Mesenchymal stem cell (in vitro differentiated cells and primary cell): ENCODE measurements at regions not wholly inside any gene's neighbourhood (a gene's known extent, or its start where the extent isn't known, plus 50 kb on each side); places are given as distances from the start of the nearest gene placed in this dataset.
A peak's percentile ranks its signal among the peaks of the same experiment; 100 is the strongest.

Experiments
- DNase-seq: peaks from one replicate; pipeline ENCODE4 v3.0.0-alpha.2; 2013
- H2AFZ ChIP-seq: one replicate; pipeline ENCODE4 v1.6.1; 2013; ENCODE audit warnings: low read depth, mild to moderate bottlenecking, control low read depth, inconsistent platforms, low read length, moderate library complexity
- H2AK5ac ChIP-seq: 2 replicates; pipeline ENCODE4 v1.6.1; 2013; ENCODE audit warnings: low read length, moderate library complexity, mild to moderate bottlenecking, inconsistent platforms; ENCODE audit not compliant: severe bottlenecking
- H2BK120ac ChIP-seq: one replicate; pipeline ENCODE4 v1.6.1; 2013; ENCODE audit warnings: low read depth, mild to moderate bottlenecking, inconsistent platforms, low read length, moderate library complexity
- H2BK12ac ChIP-seq, 2 experiments: one replicate each; pipeline ENCODE4 v1.6.1; 2013; ENCODE audit warnings: inconsistent platforms in 2 of 2, low read length in 2 of 2, mild to moderate bottlenecking in 2 of 2, moderate library complexity in 2 of 2, control low read depth in 1 of 2
- H2BK15ac ChIP-seq: one replicate; pipeline ENCODE4 v1.6.1; 2013; ENCODE audit warnings: mild to moderate bottlenecking, low read depth, inconsistent platforms; ENCODE audit not compliant: poor library complexity, severe bottlenecking
- H2BK5ac ChIP-seq: 2 replicates; pipeline ENCODE4 v1.6.1; 2013; ENCODE audit warnings: low read depth, mild to moderate bottlenecking, low read length, control low read depth, inconsistent platforms; ENCODE audit not compliant: poor library complexity, severe bottlenecking
- H3K14ac ChIP-seq, 2 experiments: one replicate each; pipeline ENCODE4 v1.6.1; 2013; ENCODE audit warnings: inconsistent platforms in 2 of 2, low read length in 2 of 2, control low read depth in 1 of 2, mild to moderate bottlenecking in 1 of 2, moderate library complexity in 1 of 2
- H3K18ac ChIP-seq, 2 experiments: one replicate each; pipeline ENCODE4 v1.6.1; 2013; ENCODE audit warnings: inconsistent platforms in 2 of 2, low read length in 2 of 2, control low read depth in 1 of 2, low read depth in 1 of 2, mild to moderate bottlenecking in 1 of 2
- H3K23ac ChIP-seq, 2 experiments: one replicate each; pipeline ENCODE4 v1.6.1; 2013; ENCODE audit warnings: inconsistent platforms in 2 of 2, low read length in 2 of 2, mild to moderate bottlenecking in 2 of 2, moderate library complexity in 2 of 2, control low read depth in 1 of 2
- H3K27ac ChIP-seq: 2 replicates; pipeline ENCODE4 v1.5.1; 2013; ENCODE audit warnings: mild to moderate bottlenecking, moderate library complexity, low read length, control low read depth, inconsistent platforms; ENCODE audit not compliant: poor library complexity, severe bottlenecking
- H3K27me3 ChIP-seq, 2 experiments: 2 replicates each; pipeline versions ENCODE4 v1.6.1 to v1.7.0; 2013; ENCODE audit warnings: low read length in 2 of 2, mild to moderate bottlenecking in 2 of 2, moderate library complexity in 2 of 2, control low read depth in 1 of 2, inconsistent platforms in 1 of 2; ENCODE audit not compliant: control insufficient read depth in 1 of 2, insufficient read depth in 1 of 2
- H3K36me3 ChIP-seq, 2 experiments: 2 replicates each; pipeline versions ENCODE4 v1.6.1 to v1.7.0; 2013; ENCODE audit warnings: low read length in 2 of 2, control low read depth in 1 of 2, inconsistent platforms in 1 of 2, low read depth in 1 of 2, mild to moderate bottlenecking in 1 of 2; ENCODE audit not compliant: insufficient read depth in 2 of 2, control insufficient read depth in 1 of 2
- H3K4ac ChIP-seq, 2 experiments: one replicate each; pipeline ENCODE4 v1.6.1; 2013; ENCODE audit warnings: inconsistent platforms in 2 of 2, low read length in 2 of 2, mild to moderate bottlenecking in 2 of 2, moderate library complexity in 2 of 2, control low read depth in 1 of 2, low read depth in 1 of 2
- H3K4me1 ChIP-seq: 2 replicates; pipeline ENCODE4 v1.6.1; 2013; ENCODE audit warnings: low read depth, low read length, control low read depth; ENCODE audit not compliant: control insufficient read depth, insufficient read depth
- H3K4me2 ChIP-seq: 2 replicates; pipeline ENCODE4 v1.6.1; 2013; ENCODE audit warnings: low read length, mild to moderate bottlenecking, inconsistent platforms; ENCODE audit not compliant: poor library complexity, severe bottlenecking
- H3K4me3 ChIP-seq, 2 experiments: 2 replicates each; pipeline versions ENCODE4 v1.5.1 to v1.7.0; 2013; ENCODE audit warnings: low read length in 2 of 2, mild to moderate bottlenecking in 2 of 2, control low read depth in 1 of 2, low read depth in 1 of 2; ENCODE audit not compliant: insufficient read depth in 1 of 2
- H3K79me1 ChIP-seq: replicated peaks from 2 replicates; pipeline ENCODE4 v1.6.1; 2013; ENCODE audit warnings: mild to moderate bottlenecking, control low read depth, low read length, inconsistent platforms; ENCODE audit not compliant: poor library complexity, severe bottlenecking
- H3K9ac ChIP-seq: 2 replicates; pipeline ENCODE4 v1.7.0; 2013; ENCODE audit warnings: mild to moderate bottlenecking, low read length, moderate library complexity
- H3K9me3 ChIP-seq: 2 replicates; pipeline ENCODE4 v1.7.0; 2013; ENCODE audit warnings: mild to moderate bottlenecking, low read length; ENCODE audit not compliant: control insufficient read depth
- H4K8ac ChIP-seq: one replicate; pipeline ENCODE4 v1.6.1; 2013; ENCODE audit warnings: inconsistent platforms, mild to moderate bottlenecking, low read length, moderate library complexity
- H4K91ac ChIP-seq: one replicate; pipeline ENCODE4 v1.6.1; 2013; ENCODE audit warnings: mild to moderate bottlenecking, low read length, inconsistent platforms
- WGBS: methylation state at CpG from one replicate; pipeline ENCODE4 v1.1.7; 2013; ENCODE audit warnings: mixed read lengths; 5-methylcytosine and 5-hydroxymethylcytosine counted together

GRCh38 chr4:15374656-15375055 is 53.2 kb upstream of the C1QTNF7 start:
- Histone ChIP-seq H3K4me1 (peaks cover 2% of the 10 kb centered on the region), H3K9me3 (no peaks in the 10 kb centered on the region), H3K4me2 (no peak overlapping the region), H3K23ac (no peak overlapping the region), H3K79me1 (no peaks in the 10 kb centered on the region), H2BK120ac (no peak overlapping the region), H2BK15ac (peak overlapping the region; percentile 3), H4K8ac (no peak overlapping the region), H2AK5ac (no peak overlapping the region), H3K27ac (no peak overlapping the region), H4K91ac (no peak overlapping the region), H2AFZ (no peak overlapping the region), H3K27me3 (no peaks in the 10 kb centered on the region), H2BK5ac (no peak overlapping the region), H3K36me3 (no peaks in the 10 kb centered on the region), H2BK12ac (no peak overlapping the region), H3K9ac (peak overlapping the region; percentile 90), H3K4ac (no peak overlapping the region), H3K14ac (no peak overlapping the region), H3K4me3 (peak overlapping the region in 1 of 2 experiments; percentile 78), H3K18ac (no peak overlapping the region)
- DNase-seq = no peak
- WGBS = 78% methylated on average over 7 of the region's 8 CpGs

GRCh38 chr4:15375667-15376066 is 52.2 kb upstream of the C1QTNF7 start:
- Histone ChIP-seq H3K4ac (no peak overlapping the region), H3K14ac (no peak overlapping the region), H3K79me1 (no peaks in the 10 kb centered on the region), H2AFZ (no peak overlapping the region), H2BK12ac (no peak overlapping the region), H4K8ac (no peak overlapping the region), H2BK5ac (no peak overlapping the region), H3K18ac (no peak overlapping the region), H2BK15ac (no peak overlapping the region), H3K9me3 (no peaks in the 10 kb centered on the region), H2BK120ac (no peak overlapping the region), H3K27ac (no peak overlapping the region), H4K91ac (no peak overlapping the region), H3K23ac (no peak overlapping the region), H3K27me3 (no peaks in the 10 kb centered on the region), H3K4me2 (no peak overlapping the region), H3K4me3 (no peak overlapping the region), H3K9ac (no peak overlapping the region), H2AK5ac (no peak overlapping the region), H3K4me1 (peaks cover 2% of the 10 kb centered on the region), H3K36me3 (no peaks in the 10 kb centered on the region)
- DNase-seq = no peak
- 72% methylated on average over 3 of the region's 3 CpGs for WGBS

- Histone ChIP-seq H3K27me3 (no peaks in the 10 kb centered on the region), H4K8ac (no peak overlapping the region), H2AK5ac (no peak overlapping the region), H3K4me1 (peaks cover 2% of the 10 kb centered on the region), H3K27ac (no peak overlapping the region), H3K18ac (peak overlapping the region in 1 of 2 experiments; percentile 5), H4K91ac (no peak overlapping the region), H2AFZ (no peak overlapping the region), H3K14ac (no peak overlapping the region), H3K4me3 (no peak overlapping the region), H2BK120ac (no peak overlapping the region), H3K9me3 (no peaks in the 10 kb centered on the region), H2BK5ac (no peak overlapping the region), H3K23ac (no peak overlapping the region), H3K36me3 (no peaks in the 10 kb centered on the region), H3K4me2 (no peak overlapping the region), H2BK12ac (peak overlapping the region in 1 of 2 experiments; percentile 51), H2BK15ac (peak overlapping the region; percentile 74), H3K79me1 (no peaks in the 10 kb centered on the region), H3K4ac (peak overlapping the region in 1 of 2 experiments; percentile 18), H3K9ac (no peak overlapping the region)
- WGBS = 70% methylated on average over 5 of the region's 5 CpGs
- no peak for DNase-seq
Measured at GRCh38 chr4:15376145-15376544, 51.7 kb upstream of the C1QTNF7 start.

GRCh38 chr4:15376594-15376993 is 51.2 kb upstream of the C1QTNF7 start:
- Histone ChIP-seq H2BK5ac (no peak overlapping the region), H3K18ac (peak overlapping the region in 1 of 2 experiments; percentile 5), H4K8ac (no peak overlapping the region), H3K23ac (no peak overlapping the region), H3K14ac (no peak overlapping the region), H3K4ac (no peak overlapping the region), H3K9me3 (no peaks in the 10 kb centered on the region), H4K91ac (no peak overlapping the region), H3K27me3 (no peaks in the 10 kb centered on the region), H2BK15ac (no peak overlapping the region), H3K9ac (no peak overlapping the region), H3K36me3 (no peaks in the 10 kb centered on the region), H2BK12ac (no peak overlapping the region), H3K4me2 (no peak overlapping the region), H3K79me1 (no peaks in the 10 kb centered on the region), H2AFZ (no peak overlapping the region), H2BK120ac (no peak overlapping the region), H3K27ac (no peak overlapping the region), H2AK5ac (no peak overlapping the region), H3K4me3 (no peak overlapping the region), H3K4me1 (peaks cover 2% of the 10 kb centered on the region)
- DNase-seq = peak; percentile 33
- 50% methylated on average over 2 of the region's 2 CpGs for WGBS
